Right atrium auricular region (tissue), 2 donors: ENCODE measurements at regions not wholly inside any gene's neighbourhood (a gene's known extent, or its start where the extent isn't known, plus 50 kb on each side); places are given as distances from the start of the nearest gene placed in this dataset.

ENCODE experiments used
- DNase-seq: peaks from one replicate; pipeline ENCODE4 v3.0.0-alpha.2; 2019; ENCODE audit warnings: low spot score
- H3K27ac ChIP-seq, 2 donors: fragments of 200-600 bp; sonication (generic); 1 replicate in 1 of 2; 2 replicates in 1 of 2; pipeline ENCODE4 v1.5.1; 2016 to 2019
- H3K27me3 ChIP-seq, 2 donors: fragments of 200-600 bp; sonication (generic); one replicate each; pipeline versions ENCODE4 v1.5.1 to v1.6.0; 2017 to 2019
- H3K36me3 ChIP-seq: fragments of 200-600 bp; sonication (generic); one replicate; pipeline ENCODE4 v1.5.1; 2016
- H3K4me1 ChIP-seq, 2 donors: fragments of 200-600 bp; sonication (generic); one replicate each; pipeline versions ENCODE4 v1.5.1 to v1.6.0; 2017 to 2019
- H3K4me3 ChIP-seq, 2 donors: fragments of 200-600 bp; sonication (generic); 1 replicate in 1 of 2; 2 replicates in 1 of 2; pipeline ENCODE4 v1.5.1; 2017 to 2019; ENCODE audit warnings: mild to moderate bottlenecking in 1 of 2, moderate library complexity in 1 of 2
- H3K9me3 ChIP-seq, 2 donors: fragments of 200-600 bp; sonication (generic); one replicate each; pipeline ENCODE4 v1.5.1; 2019
- CTCF ChIP-seq, 2 donors: fragments of 200-600 bp; sonication (generic); IDR thresholded peaks; one replicate each; pipeline ENCODE4 v1.5.1; 2019; ENCODE audit warnings: antibody characterized with exemption in 2 of 2

GRCh38 chr12:123057513-123058265, 77.2 kb downstream of the ARL6IP4 start:
- TF ChIP-seq CTCF (IDR thresholded peaks at IDR 0.05): no peak
- H3K4me3 ChIP-seq: no peak overlapping the region
- H3K4me1 ChIP-seq: peaks cover 0 to 60% of the 10 kb centered on the region in 2 donors
- H3K27ac ChIP-seq: peak overlapping the region; percentile 9 to 85
- no peaks in the 10 kb centered on the region for H3K36me3 ChIP-seq
- no peak for DNase-seq
- no peaks in the 10 kb centered on the region for H3K9me3 ChIP-seq
- no peaks in the 10 kb centered on the region for H3K27me3 ChIP-seq

GRCh38 chr12:123056709-123057108, 76.2 kb downstream of the ARL6IP4 start:
- Histone ChIP-seq H3K9me3 (no peaks in the 10 kb centered on the region), H3K27ac (no peak overlapping the region), H3K4me1 (peaks cover 0 to 57% of the 10 kb centered on the region in 2 donors), H3K36me3 (no peaks in the 10 kb centered on the region), H3K4me3 (no peak overlapping the region), H3K27me3 (no peaks in the 10 kb centered on the region)
- DNase-seq: no peak
- TF ChIP-seq CTCF (IDR thresholded peaks at IDR 0.05): no peak

DNA sequence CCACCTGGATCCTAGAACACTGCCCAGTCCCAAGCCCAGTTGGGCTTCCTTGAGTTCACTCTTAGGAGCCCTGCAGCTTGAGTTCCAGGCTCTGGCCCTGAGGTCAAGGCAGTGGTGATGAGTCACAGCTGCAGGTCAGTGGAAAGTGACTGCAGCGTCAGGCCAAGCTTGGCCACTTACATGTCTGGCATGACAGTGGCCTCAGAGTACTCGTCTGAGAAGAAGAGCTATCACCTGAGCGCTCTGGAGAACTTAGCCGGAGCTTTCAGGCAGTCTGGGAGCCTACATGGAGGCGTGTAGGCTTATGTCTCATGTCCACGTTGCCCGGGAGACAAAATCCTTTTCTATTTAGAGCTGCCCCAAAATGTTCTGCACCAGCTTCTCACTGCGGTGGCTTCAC, 75.6 kb downstream of the ARL6IP4 start:
- no peaks in the 10 kb centered on the region for H3K36me3 ChIP-seq
- H3K4me1 ChIP-seq: peaks cover 0 to 57% of the 10 kb centered on the region in 2 donors
- H3K4me3 ChIP-seq: no peak overlapping the region
- TF ChIP-seq CTCF (IDR thresholded peaks at IDR 0.05): no peak
- H3K27me3 ChIP-seq: no peaks in the 10 kb centered on the region
- no peak overlapping the region for H3K27ac ChIP-seq
- H3K9me3 ChIP-seq: no peaks in the 10 kb centered on the region
- DNase-seq: no peak

DNA sequence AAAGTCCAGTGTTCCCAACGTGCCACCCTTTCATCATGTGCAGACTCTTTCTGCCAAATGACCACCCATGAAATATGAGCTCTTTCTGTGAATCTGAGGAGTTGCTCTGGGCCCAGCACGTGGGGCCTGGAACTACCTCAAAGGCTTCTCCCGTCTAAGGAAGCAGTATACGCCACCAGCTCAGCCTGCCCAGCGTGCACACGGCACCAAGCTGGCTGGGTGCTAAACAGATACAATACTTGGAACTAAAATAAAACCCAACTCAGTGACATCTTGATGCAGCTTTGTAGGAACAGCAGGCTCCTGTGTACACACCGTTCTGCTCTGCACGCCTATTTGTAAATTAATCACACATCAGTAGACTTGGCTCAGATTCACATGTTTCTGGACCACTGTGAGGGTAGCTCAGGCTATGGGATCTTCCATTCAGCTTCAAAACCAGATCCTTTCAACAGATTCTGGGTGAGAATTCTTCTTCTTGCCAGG, 74.8 kb downstream of the ARL6IP4 start:
- peaks cover 0 to 57% of the 10 kb centered on the region in 2 donors for H3K4me1 ChIP-seq

DNA sequence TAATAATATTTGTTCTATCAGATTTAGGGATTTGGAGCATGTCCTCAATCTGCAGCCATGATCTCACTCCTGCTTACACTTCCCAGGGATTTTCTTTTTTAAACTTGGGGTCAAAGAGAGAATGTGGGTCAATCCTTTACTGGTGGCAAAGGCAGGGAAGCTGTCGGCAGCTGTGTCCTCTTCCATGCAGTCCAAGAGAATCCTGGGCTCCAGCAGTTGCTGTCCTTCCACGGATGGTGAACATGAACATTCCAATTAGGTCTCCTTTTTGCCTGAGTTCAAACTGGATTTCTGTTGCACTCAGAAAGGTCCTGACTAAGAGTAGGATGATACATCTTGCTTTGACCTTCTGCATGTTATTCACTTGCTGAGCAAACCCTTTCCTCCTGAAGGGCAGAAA, 73.9 kb downstream of the ARL6IP4 start:
- Histone ChIP-seq H3K27ac (no peak overlapping the region), H3K4me1 (peaks cover 0 to 57% of the 10 kb centered on the region in 2 donors), H3K27me3 (no peaks in the 10 kb centered on the region), H3K9me3 (no peaks in the 10 kb centered on the region), H3K4me3 (no peak overlapping the region), H3K36me3 (no peaks in the 10 kb centered on the region)
- TF ChIP-seq CTCF (IDR thresholded peaks at IDR 0.05): no peak
- DNase-seq: no peak

More for the DNA sequence above, 74.8 kb downstream of the ARL6IP4 start:
- Histone ChIP-seq H3K27me3 (no peaks in the 10 kb centered on the region), H3K36me3 (no peaks in the 10 kb centered on the region), H3K27ac (no peak overlapping the region), H3K4me3 (no peak overlapping the region), H3K9me3 (no peaks in the 10 kb centered on the region)
- TF ChIP-seq CTCF (IDR thresholded peaks at IDR 0.05): no peak
- DNase-seq: no peak
